Lung (tissue), 11 donors: ENCODE measurements at regions not wholly inside any gene's neighbourhood (a gene's known extent, or its start where the extent isn't known, plus 50 kb on each side); places are given as distances from the start of the nearest gene placed in this dataset.

Experiments
- ATAC-seq: fragments of 200-7000 bp; cut with Tn5 transposase; one replicate; pipeline ENCODE4 v1.9.1; 2020; ENCODE audit warnings: moderate number of reproducible peaks; ENCODE audit not compliant: insufficient read depth, low FRiP score
- DNase-seq, 3 donors: peaks; one replicate each; pipeline ENCODE4 v3.0.0-alpha.2; 2013 to 2017
- H3K27ac ChIP-seq, 2 donors: one replicate each; pipeline ENCODE4 v1.5.1; 2013; ENCODE audit warnings: mild to moderate bottlenecking in 2 of 2, moderate library complexity in 2 of 2, control low read depth in 1 of 2, inconsistent platforms in 1 of 2, low read depth in 1 of 2, low read length in 1 of 2
- H3K27me3 ChIP-seq, 3 donors: one replicate each; pipeline ENCODE4 v1.5.1; 2013; ENCODE audit warnings: low read length in 2 of 3; ENCODE audit not compliant: control insufficient read depth in 3 of 3, insufficient read depth in 3 of 3
- H3K36me3 ChIP-seq, 4 donors: one replicate each; pipeline ENCODE4 v1.5.1; 2013; ENCODE audit warnings: low read length in 4 of 4, mild to moderate bottlenecking in 1 of 4, moderate library complexity in 1 of 4; ENCODE audit not compliant: control insufficient read depth in 4 of 4, insufficient read depth in 4 of 4
- H3K4me1 ChIP-seq, 5 donors: one replicate each; pipeline ENCODE4 v1.5.1; 2013; ENCODE audit warnings: low read length in 5 of 5, mild to moderate bottlenecking in 2 of 5, moderate library complexity in 1 of 5; ENCODE audit not compliant: control insufficient read depth in 5 of 5, insufficient read depth in 5 of 5
- H3K4me3 ChIP-seq: one replicate; pipeline ENCODE4 v1.5.1; 2013; ENCODE audit warnings: mild to moderate bottlenecking, control low read depth, moderate library complexity
- H3K9ac ChIP-seq, 2 donors: one replicate each; pipeline ENCODE4 v1.5.1; 2013; ENCODE audit warnings: low read length in 2 of 2, control low read depth in 1 of 2; ENCODE audit not compliant: insufficient read depth in 1 of 2
- H3K9me3 ChIP-seq, 4 donors: one replicate each; pipeline ENCODE4 v1.5.1; 2013; ENCODE audit warnings: low read length in 3 of 4, mild to moderate bottlenecking in 1 of 4, moderate library complexity in 1 of 4; ENCODE audit not compliant: control insufficient read depth in 4 of 4, insufficient read depth in 3 of 4
- CTCF ChIP-seq: IDR thresholded peaks from 2 replicates; pipeline ENCODE4 v1.5.1; 2012; ENCODE audit warnings: mild to moderate bottlenecking; ENCODE audit errors: control extremely low read depth, extremely low read depth
- WGBS, 2 donors: extraction: QIAGEN DNeasy Blood & Tissue Kit; methylation state at CpG; one replicate each; pipeline ENCODE4 v1.1.7; 2013; 5-methylcytosine and 5-hydroxymethylcytosine counted together
- donor health status: control.
- donor health status: control.
- donor health status: Bipolar disorder and iron deficiency.
- donor health status: healthy.
- donor health status: DM: yes; HTN: yes; CAD: no.

- Histone ChIP-seq H3K27me3 (no peaks in the 10 kb centered on the region), H3K27ac (peak overlapping the region in 1 of 2 donors; percentile 48), H3K36me3 (no peaks in the 10 kb centered on the region), H3K4me3 (no peak overlapping the region), H3K9me3 (peaks cover 0 to 3% (median 0%) of the 10 kb centered on the region in 4 donors), H3K9ac (no peak overlapping the region), H3K4me1 (peaks cover 0 to 4% (median 3%) of the 10 kb centered on the region in 5 donors)
- DNase-seq (peak in 1 of 3 donors; percentile 24), ATAC-seq (no peak)
- TF ChIP-seq CTCF, result no peak
- 76 to 91% methylated on average over 6 of the region's 6 CpGs for WGBS, 2 donors
Observed at GRCh38 chr10:3526727-3527501, 258.1 kb downstream of the KLF6 start.

GRCh38 chr10:3525832-3526449 lies 259.1 kb downstream of the KLF6 start:
- Histone ChIP-seq H3K27me3 (no peaks in the 10 kb centered on the region), H3K9me3 (peaks cover 0 to 2% (median 0%) of the 10 kb centered on the region in 4 donors), H3K4me3 (no peak overlapping the region), H3K27ac (peak overlapping the region in 1 of 2 donors; percentile 48), H3K4me1 (peaks cover 0 to 2% (median 0%) of the 10 kb centered on the region in 5 donors), H3K9ac (no peak overlapping the region), H3K36me3 (no peaks in the 10 kb centered on the region)
- WGBS, 2 donors, result 82 to 94% methylated on average over 11 of the region's 11 CpGs
- no peak for TF ChIP-seq CTCF
- DNase-seq (no peak), ATAC-seq (peak; percentile 78)

GRCh38 chr10:3524086-3524960 lies 260.7 kb downstream of the KLF6 start:
- ATAC-seq, result no peak
- H3K4me3 ChIP-seq, result no peak overlapping the region
- H3K9me3 ChIP-seq, result peaks cover 0 to 2% (median 0%) of the 10 kb centered on the region in 4 donors
- no peaks in the 10 kb centered on the region for H3K36me3 ChIP-seq
- no peak for DNase-seq
- no peak overlapping the region for H3K9ac ChIP-seq
- H3K27me3 ChIP-seq, result no peaks in the 10 kb centered on the region
- WGBS, 2 donors, result 90 to 91% methylated on average over 7 of the region's 7 CpGs
- no peaks in the 10 kb centered on the region for H3K4me1 ChIP-seq
- no peak overlapping the region for H3K27ac ChIP-seq
- TF ChIP-seq CTCF, result no peak
